MM.1S (cell line): ENCODE measurements at regions not wholly inside any gene's neighbourhood (a gene's known extent, or its start where the extent isn't known, plus 50 kb on each side); places are given as distances from the start of the nearest gene placed in this dataset.

Source experiments
- EZH2 ChIP-seq: fragments of 300-600 bp; sonication (generic); optimal IDR thresholded peaks from 2 replicates; pipeline ENCODE3; 2017; ENCODE audit warnings: low read depth, mild to moderate bottlenecking, antibody characterized with exemption, low read length, mixed read lengths
- EZH2phosphoT487 ChIP-seq: fragments of 300-600 bp; sonication (generic); IDR thresholded peaks from 2 replicates; pipeline ENCODE4 v1.6.1; 2018; ENCODE audit warnings: antibody characterized with exemption, low read length
- TF ChIP-seq, protein P1 (sequence below): fragments of 300-600 bp; sonication (generic); IDR thresholded peaks from 2 replicates; pipeline ENCODE4 v1.5.1; 2016; ENCODE audit warnings: antibody characterized with exemption, low read length, mixed read lengths

DNA sequence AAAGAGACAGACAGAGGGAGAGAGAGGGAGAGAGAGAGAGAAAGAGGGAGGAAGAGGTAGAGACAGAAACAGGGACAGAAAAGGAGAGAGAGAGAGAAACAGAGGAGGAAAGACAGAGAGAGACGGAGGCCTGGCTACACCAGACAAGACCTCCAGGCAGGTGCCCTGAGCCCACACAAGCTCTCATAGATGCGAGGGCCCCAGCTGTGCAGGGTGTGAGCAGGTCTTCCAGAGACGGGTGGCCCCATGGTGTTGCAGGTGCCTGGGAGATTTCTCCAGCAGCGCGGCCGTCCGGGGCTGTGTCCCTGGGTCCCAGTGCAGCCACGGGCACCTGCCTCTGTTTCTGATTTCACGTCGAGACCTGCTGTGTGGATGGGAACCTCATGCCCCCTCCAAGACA is 253.0 kb downstream of the SHOX start:
- TF ChIP-seq, protein P1, sequence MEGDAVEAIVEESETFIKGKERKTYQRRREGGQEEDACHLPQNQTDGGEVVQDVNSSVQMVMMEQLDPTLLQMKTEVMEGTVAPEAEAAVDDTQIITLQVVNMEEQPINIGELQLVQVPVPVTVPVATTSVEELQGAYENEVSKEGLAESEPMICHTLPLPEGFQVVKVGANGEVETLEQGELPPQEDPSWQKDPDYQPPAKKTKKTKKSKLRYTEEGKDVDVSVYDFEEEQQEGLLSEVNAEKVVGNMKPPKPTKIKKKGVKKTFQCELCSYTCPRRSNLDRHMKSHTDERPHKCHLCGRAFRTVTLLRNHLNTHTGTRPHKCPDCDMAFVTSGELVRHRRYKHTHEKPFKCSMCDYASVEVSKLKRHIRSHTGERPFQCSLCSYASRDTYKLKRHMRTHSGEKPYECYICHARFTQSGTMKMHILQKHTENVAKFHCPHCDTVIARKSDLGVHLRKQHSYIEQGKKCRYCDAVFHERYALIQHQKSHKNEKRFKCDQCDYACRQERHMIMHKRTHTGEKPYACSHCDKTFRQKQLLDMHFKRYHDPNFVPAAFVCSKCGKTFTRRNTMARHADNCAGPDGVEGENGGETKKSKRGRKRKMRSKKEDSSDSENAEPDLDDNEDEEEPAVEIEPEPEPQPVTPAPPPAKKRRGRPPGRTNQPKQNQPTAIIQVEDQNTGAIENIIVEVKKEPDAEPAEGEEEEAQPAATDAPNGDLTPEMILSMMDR: no peak
- TF ChIP-seq EZH2 (no peak), EZH2phosphoT487 (no peak)
